Activated naive CD8-positive, alpha-beta T cell treated with anti-CD3 and anti-CD28 coated beads for 36 hours (primary cell): ENCODE measurements at regions not wholly inside any gene's neighbourhood (a gene's known extent, or its start where the extent isn't known, plus 50 kb on each side); places are given as distances from the start of the nearest gene placed in this dataset.

Experiments used
- DNase-seq: peaks from one replicate; pipeline ENCODE4 v3.0.0; 2021
- H3K27ac Mint-ChIP-seq: one replicate; pipeline ENCODE4 v1.8.0; 2022; ENCODE audit warnings: mild to moderate bottlenecking, moderate library complexity, mixed read lengths
- H3K27me3 Mint-ChIP-seq: one replicate; pipeline ENCODE4 v1.8.0; 2022; ENCODE audit warnings: mild to moderate bottlenecking, mixed read lengths
- H3K36me3 Mint-ChIP-seq: one replicate; pipeline ENCODE4 v1.8.0; 2021; ENCODE audit warnings: mild to moderate bottlenecking, mixed read lengths
- H3K4me1 Mint-ChIP-seq: one replicate; pipeline ENCODE4 v1.8.0; 2021; ENCODE audit warnings: mixed read lengths
- H3K4me3 Mint-ChIP-seq: one replicate; pipeline ENCODE4 v1.8.0; 2022; ENCODE audit warnings: mild to moderate bottlenecking, moderate library complexity, mixed read lengths
- H3K9me3 Mint-ChIP-seq: one replicate; pipeline ENCODE4 v1.8.0; 2022; ENCODE audit warnings: mixed read lengths

- no peak for DNase-seq
- Mint-ChIP-seq H3K4me3 (no peak overlapping the region), H3K4me1 (peaks cover 2% of the 10 kb centered on the region), H3K36me3 (no peaks in the 10 kb centered on the region), H3K27me3 (no peaks in the 10 kb centered on the region), H3K27ac (no peak overlapping the region), H3K9me3 (no peaks in the 10 kb centered on the region)
These were observed 82.7 kb downstream of the THAP12 start for GRCh38 chr11:76298255-76298654.

- Mint-ChIP-seq H3K4me1 (peaks cover 11% of the 10 kb centered on the region), H3K36me3 (no peaks in the 10 kb centered on the region), H3K27ac (no peak overlapping the region), H3K9me3 (no peaks in the 10 kb centered on the region), H3K27me3 (no peaks in the 10 kb centered on the region), H3K4me3 (no peak overlapping the region)
- DNase-seq = no peak
These were observed 84.0 kb downstream of the THAP12 start for GRCh38 chr11:76296731-76297542.

- Mint-ChIP-seq H3K4me1 (peaks cover 18% of the 10 kb centered on the region), H3K27me3 (no peaks in the 10 kb centered on the region), H3K4me3 (no peak overlapping the region), H3K36me3 (no peaks in the 10 kb centered on the region), H3K9me3 (no peaks in the 10 kb centered on the region), H3K27ac (peak overlapping the region; percentile 71)
- peak; percentile 19 for DNase-seq
These were observed 86.9 kb upstream of the WNT11 start for GRCh38 chr11:76293189-76293631.

- H3K9me3 Mint-ChIP-seq = no peaks in the 10 kb centered on the region
- H3K27ac Mint-ChIP-seq = peak overlapping the region; percentile 71
- no peaks in the 10 kb centered on the region for H3K36me3 Mint-ChIP-seq
- no peak for DNase-seq
- H3K4me1 Mint-ChIP-seq = peaks cover 23% of the 10 kb centered on the region
- no peak overlapping the region for H3K4me3 Mint-ChIP-seq
- H3K27me3 Mint-ChIP-seq = no peaks in the 10 kb centered on the region
These were observed 86.4 kb upstream of the WNT11 start for GRCh38 chr11:76292583-76293188.

- no peak for DNase-seq
- H3K36me3 Mint-ChIP-seq = no peaks in the 10 kb centered on the region
- H3K27me3 Mint-ChIP-seq = no peaks in the 10 kb centered on the region
- no peak overlapping the region for H3K4me3 Mint-ChIP-seq
- H3K4me1 Mint-ChIP-seq = peaks cover 32% of the 10 kb centered on the region
- no peaks in the 10 kb centered on the region for H3K9me3 Mint-ChIP-seq
- no peak overlapping the region for H3K27ac Mint-ChIP-seq
These were observed 85.5 kb upstream of the WNT11 start for GRCh38 chr11:76291576-76292526.

- Mint-ChIP-seq H3K9me3 (no peaks in the 10 kb centered on the region), H3K36me3 (no peaks in the 10 kb centered on the region), H3K27me3 (no peaks in the 10 kb centered on the region), H3K27ac (peak overlapping the region; percentile 76), H3K4me1 (peaks cover 30% of the 10 kb centered on the region), H3K4me3 (peak overlapping the region; percentile 42)
- DNase-seq = no peak
These were observed 82.1 kb upstream of the WNT11 start for GRCh38 chr11:76288166-76288980.

GRCh38 chr11:76287227-76287626, 80.9 kb upstream of the WNT11 start:
- DNase-seq = no peak
- Mint-ChIP-seq H3K9me3 (no peaks in the 10 kb centered on the region), H3K27me3 (no peaks in the 10 kb centered on the region), H3K27ac (no peak overlapping the region), H3K4me3 (no peak overlapping the region), H3K36me3 (no peaks in the 10 kb centered on the region), H3K4me1 (peaks cover 22% of the 10 kb centered on the region)

GRCh38 chr11:76285397-76286104, 79.2 kb upstream of the WNT11 start:
- no peak for DNase-seq
- no peaks in the 10 kb centered on the region for H3K9me3 Mint-ChIP-seq
- no peak overlapping the region for H3K27ac Mint-ChIP-seq
- H3K4me1 Mint-ChIP-seq = peaks cover 20% of the 10 kb centered on the region
- no peaks in the 10 kb centered on the region for H3K36me3 Mint-ChIP-seq
- H3K27me3 Mint-ChIP-seq = no peaks in the 10 kb centered on the region
- H3K4me3 Mint-ChIP-seq = no peak overlapping the region

- H3K27me3 Mint-ChIP-seq = no peaks in the 10 kb centered on the region
- no peak for DNase-seq
- peaks cover 20% of the 10 kb centered on the region for H3K4me1 Mint-ChIP-seq
- H3K9me3 Mint-ChIP-seq = no peaks in the 10 kb centered on the region
- H3K27ac Mint-ChIP-seq = no peak overlapping the region
- H3K4me3 Mint-ChIP-seq = no peak overlapping the region
- H3K36me3 Mint-ChIP-seq = no peaks in the 10 kb centered on the region
These were observed 77.9 kb upstream of the WNT11 start for GRCh38 chr11:76284161-76284560.

- no peak for DNase-seq
- H3K9me3 Mint-ChIP-seq = no peaks in the 10 kb centered on the region
- H3K4me1 Mint-ChIP-seq = peaks cover 13% of the 10 kb centered on the region
- no peak overlapping the region for H3K27ac Mint-ChIP-seq
- H3K27me3 Mint-ChIP-seq = no peaks in the 10 kb centered on the region
- H3K4me3 Mint-ChIP-seq = no peak overlapping the region
- no peaks in the 10 kb centered on the region for H3K36me3 Mint-ChIP-seq
These were observed 76.7 kb upstream of the WNT11 start for GRCh38 chr11:76282811-76283595.

- H3K27me3 Mint-ChIP-seq = no peaks in the 10 kb centered on the region
- no peaks in the 10 kb centered on the region for H3K9me3 Mint-ChIP-seq
- H3K4me1 Mint-ChIP-seq = peaks cover 5% of the 10 kb centered on the region
- H3K36me3 Mint-ChIP-seq = no peaks in the 10 kb centered on the region
- H3K4me3 Mint-ChIP-seq = no peak overlapping the region
- H3K27ac Mint-ChIP-seq = no peak overlapping the region
- DNase-seq = no peak
These were observed 75.9 kb upstream of the WNT11 start for GRCh38 chr11:76282172-76282571.

- H3K27me3 Mint-ChIP-seq = no peaks in the 10 kb centered on the region
- no peaks in the 10 kb centered on the region for H3K9me3 Mint-ChIP-seq
- H3K4me3 Mint-ChIP-seq = no peak overlapping the region
- no peaks in the 10 kb centered on the region for H3K36me3 Mint-ChIP-seq
- H3K4me1 Mint-ChIP-seq = peaks cover 2% of the 10 kb centered on the region
- DNase-seq = no peak
- no peak overlapping the region for H3K27ac Mint-ChIP-seq
These were observed 75.2 kb upstream of the WNT11 start for GRCh38 chr11:76281558-76281906.

GRCh38 chr11:76280882-76281557, 74.7 kb upstream of the WNT11 start:
- H3K27me3 Mint-ChIP-seq = no peaks in the 10 kb centered on the region
- peaks cover 2% of the 10 kb centered on the region for H3K4me1 Mint-ChIP-seq
- DNase-seq = no peak
- no peak overlapping the region for H3K4me3 Mint-ChIP-seq
- H3K27ac Mint-ChIP-seq = no peak overlapping the region
- H3K36me3 Mint-ChIP-seq = no peaks in the 10 kb centered on the region
- no peaks in the 10 kb centered on the region for H3K9me3 Mint-ChIP-seq
